DMS53 treated with DMSO at 0.1 percent for 48 hours (cell line): ENCODE measurements at regions not wholly inside any gene's neighbourhood (a gene's known extent, or its start where the extent isn't known, plus 50 kb on each side); places are given as distances from the start of the nearest gene placed in this dataset.
"Not testable (repeated sequence)": the region's sequence is repeated elsewhere in the genome, so short reads cannot be mapped to it uniquely, and the experiment has no call there.

Experiments
- DNase-seq: peaks from one replicate; lab custom pipeline; 2025; ENCODE audit not compliant: unreplicated experiment; lab: John Stamatoyannopoulos, UW

- no peak for DNase-seq
Measured at GRCh38 chr2:114128725-114129124, 238.8 kb downstream of the ACTR3 start.

DNA sequence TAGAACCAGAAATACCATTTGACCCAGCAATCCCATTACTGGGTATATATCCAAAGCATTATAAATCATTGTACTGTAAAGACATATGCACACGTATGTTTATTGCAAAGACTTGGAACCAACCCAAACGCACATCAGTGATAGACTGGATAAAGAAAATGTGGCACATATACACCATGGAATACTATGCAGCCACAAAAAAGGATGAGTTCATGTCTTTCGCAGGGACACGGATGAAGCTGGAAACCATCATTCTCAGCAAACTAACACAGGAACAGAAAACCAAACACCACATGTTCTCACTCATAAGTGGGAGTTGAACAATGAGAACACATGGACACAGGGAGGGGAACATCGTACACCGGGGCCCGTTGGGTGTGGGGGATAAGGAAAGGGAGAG, 242.2 kb downstream of the ACTR3 start:
- DNase-seq = not testable (repeated sequence)

DNA sequence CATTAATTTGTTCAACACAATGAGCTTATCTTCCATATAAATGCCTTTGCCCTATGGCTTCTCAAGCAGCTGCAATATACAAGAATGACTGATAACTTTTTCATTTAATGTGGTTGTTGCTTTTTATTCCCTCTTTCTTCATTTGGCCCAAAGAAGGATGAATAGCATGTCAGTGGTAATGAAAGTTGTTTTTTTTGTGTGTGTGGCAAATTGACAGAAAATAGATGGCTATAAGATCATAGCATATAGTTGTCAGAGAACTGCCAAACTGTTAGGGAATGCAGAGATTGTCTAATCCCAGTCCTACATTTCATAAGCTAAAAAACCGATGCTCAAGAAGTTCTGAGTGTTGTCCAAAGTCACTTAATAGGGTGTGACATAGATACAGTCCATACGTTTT, 244.3 kb downstream of the ACTR3 start:
- no peak for DNase-seq

GRCh38 chr2:114139542-114139941, 249.7 kb downstream of the ACTR3 start:
- no peak for DNase-seq

DNA sequence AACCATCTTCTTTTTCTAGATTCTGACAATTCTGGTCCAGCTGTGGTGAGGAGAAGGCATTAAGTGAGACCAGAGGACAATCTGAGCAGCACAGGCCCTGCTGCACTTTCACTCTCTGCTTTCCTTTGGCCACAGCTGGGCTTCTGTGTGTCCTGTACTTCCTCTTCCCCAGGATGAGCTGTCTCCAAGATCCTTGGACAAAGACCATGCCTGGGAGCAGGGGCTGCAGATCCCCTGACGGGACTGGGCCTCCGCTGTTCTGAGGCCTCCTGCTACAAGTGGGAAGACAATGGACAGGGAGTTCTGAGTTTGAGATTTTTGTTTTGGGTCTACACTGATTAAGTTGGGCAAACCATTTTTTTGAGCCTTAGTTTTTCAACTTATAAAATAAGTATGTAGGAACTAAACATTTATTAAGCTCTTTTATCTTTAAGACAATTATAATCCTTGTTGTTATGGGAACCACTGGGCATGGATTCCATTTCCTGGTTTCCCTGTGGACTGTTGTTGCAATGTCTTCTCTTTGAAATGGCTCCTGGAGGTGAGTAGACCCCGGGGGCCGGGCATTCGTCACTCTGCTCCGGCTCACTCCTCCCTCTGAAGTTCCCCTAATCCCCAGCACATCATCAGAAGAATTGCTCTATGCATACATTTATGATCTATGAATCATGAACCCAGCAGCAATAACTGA, 266.6 kb downstream of the ACTR3 start:
- DNase-seq = no peak

GRCh38 chr2:114157057-114157385, 267.1 kb downstream of the ACTR3 start:
- no peak for DNase-seq

DNA sequence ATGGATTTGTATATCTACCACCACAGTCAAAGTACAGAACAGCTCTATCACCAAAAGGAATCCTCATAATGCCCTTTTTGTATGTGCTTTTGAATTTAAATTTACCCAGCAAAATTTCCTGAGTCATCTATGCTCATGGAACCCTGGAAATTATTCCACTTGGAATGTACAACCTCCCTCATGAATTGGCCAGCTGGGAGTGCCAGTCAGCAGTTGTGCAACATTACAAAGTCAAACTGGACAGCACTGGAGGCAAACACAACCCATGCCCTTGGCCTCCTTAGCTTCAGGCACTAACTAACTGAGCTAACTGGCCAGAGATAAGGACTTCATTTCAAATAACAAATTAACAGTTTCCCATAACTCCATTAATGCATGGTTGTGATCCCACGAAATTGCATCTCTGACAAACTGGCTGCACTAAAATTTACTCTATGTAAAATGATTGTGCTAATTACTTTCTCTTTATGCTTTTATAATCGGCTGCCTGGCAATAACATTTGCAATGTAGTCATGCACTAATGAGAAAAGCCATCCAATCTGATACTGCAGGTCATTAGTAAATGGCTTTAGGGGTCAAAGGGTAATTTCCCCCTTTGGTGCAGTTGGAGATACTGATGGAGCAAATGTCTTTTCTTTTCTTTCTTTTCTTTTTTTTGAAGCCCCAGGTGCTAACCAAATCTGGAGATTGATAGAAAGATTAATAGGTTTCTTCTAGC, 270.5 kb downstream of the ACTR3 start:
- DNase-seq = no peak

DNA sequence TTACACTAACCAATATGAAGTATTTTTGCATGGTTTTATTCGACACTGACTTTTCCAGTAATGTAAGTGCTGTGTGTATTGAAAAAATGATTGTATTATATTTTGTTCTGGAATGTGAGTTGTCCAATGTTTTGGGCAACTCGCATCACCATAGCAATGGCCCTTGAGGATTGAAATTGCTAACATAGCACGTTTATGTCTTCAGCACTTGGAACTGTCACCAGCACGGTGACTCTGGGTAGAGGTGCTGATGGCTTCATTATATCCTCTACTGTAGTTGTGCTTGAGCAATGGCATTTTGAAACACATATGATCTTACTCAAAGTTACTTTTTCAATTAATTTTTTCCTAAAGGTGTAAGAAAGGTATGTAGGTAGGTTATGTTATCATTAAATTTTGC, 271.5 kb downstream of the ACTR3 start:
- no peak for DNase-seq

GRCh38 chr2:114167799-114168198, 274.6 kb upstream of the DPP10 start:
- no peak for DNase-seq

DNA sequence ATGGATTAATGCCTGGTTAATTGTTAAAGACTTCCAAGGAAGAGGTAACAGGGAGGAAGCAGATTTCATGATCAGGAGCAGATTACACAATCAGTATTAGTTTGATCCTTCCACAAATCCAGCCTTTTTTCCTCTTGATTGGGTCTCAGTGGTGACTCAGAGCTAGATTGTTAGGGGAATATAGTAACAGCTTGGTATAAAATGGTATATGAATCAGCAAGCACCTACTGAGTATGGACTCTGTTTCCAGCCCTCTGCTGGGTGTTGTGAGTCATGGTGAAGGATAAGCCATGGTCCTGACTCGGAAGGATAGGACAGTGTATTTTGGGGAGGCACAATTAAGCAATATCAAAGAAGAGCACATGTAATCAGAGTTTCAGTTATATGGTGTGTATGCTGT, 272.4 kb upstream of the DPP10 start:
- no peak for DNase-seq

GRCh38 chr2:114175507-114175906, 266.9 kb upstream of the DPP10 start:
- no peak for DNase-seq

GRCh38 chr2:114185501-114185900, 256.9 kb upstream of the DPP10 start:
- no peak for DNase-seq

DNA sequence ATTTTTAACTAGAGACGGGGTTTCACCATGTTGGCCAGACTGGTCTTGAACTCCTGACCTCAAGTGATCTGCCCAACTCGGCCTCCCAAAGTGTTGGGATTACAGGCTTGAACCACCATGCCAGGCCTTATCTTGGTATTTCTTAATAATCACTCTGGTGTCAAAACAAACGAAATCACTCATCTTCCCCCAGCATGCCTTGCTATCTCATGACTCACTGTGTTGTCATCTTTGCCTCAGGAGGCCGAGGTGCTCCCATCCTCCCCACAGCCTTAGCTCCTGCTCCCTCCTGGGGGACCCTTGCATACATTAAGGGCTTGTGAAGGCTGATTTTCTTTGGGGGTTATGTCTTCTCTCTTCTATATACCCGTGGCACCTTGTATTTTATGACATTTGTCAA, 250.1 kb upstream of the DPP10 start:
- no peak for DNase-seq

DNA sequence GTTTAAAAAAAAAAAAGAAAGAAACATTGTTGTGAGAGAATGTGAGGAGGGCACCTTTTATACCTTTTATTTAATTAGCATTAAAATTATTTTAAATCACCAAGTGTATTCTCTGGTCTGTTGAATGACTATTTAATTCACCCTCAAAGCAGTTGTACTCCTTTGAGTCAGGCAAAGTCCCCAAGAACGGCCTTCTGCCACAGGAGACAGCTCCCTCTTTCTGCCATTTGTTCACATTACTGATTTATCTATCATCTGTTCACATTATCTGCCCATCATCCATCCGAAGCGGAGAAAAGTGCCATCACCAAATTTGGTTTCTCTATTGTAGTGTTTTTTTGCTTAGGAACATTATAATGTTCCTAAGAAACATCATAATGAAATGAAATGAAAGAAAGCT, 240.7 kb upstream of the DPP10 start:
- no peak for DNase-seq

GRCh38 chr2:114203679-114204078, 238.8 kb upstream of the DPP10 start:
- DNase-seq = no peak

DNA sequence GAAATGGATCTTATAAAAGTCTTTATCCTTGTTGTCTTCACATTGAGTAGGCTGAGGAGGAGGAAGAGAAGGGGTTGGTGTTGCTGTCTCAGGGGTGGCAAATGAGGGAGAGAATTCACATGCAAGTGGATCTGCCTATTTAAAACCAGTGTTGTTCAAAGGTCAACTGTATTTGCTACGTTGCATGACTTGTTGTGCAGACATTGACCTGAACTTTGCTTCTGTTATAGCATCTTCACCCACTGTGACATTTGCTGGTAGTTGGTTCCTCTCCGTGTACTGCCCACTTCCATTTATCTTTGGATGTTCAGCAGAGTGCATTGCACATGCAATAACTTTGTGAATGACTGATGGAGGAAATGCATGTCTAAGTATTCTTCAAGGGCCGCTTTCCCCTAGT, 228.6 kb upstream of the DPP10 start:
- DNase-seq = no peak

- no peak for DNase-seq
Measured at GRCh38 chr2:114218383-114218782, 224.1 kb upstream of the DPP10 start.

GRCh38 chr2:114219456-114219855, 223.0 kb upstream of the DPP10 start:
- DNase-seq = no peak

DNA sequence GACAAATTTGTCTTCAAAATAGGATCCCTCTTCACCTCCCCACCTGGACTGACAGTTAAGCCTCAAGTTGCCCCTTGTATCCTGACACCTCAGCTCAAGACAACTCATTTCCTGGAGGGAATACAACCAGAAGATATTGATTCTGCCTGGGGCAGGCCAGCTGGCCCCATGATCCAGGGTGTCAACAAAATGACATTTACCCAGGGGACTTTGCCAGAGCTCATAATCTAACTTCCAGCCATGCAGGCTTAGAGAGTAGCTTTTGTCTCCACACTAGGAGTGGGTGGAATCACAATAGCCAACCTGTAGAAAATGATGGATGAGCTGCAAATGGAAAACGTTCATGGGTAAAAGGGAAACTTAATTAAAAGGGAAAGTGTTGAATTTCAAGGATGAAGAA, 220.1 kb upstream of the DPP10 start:
- no peak for DNase-seq

DNA sequence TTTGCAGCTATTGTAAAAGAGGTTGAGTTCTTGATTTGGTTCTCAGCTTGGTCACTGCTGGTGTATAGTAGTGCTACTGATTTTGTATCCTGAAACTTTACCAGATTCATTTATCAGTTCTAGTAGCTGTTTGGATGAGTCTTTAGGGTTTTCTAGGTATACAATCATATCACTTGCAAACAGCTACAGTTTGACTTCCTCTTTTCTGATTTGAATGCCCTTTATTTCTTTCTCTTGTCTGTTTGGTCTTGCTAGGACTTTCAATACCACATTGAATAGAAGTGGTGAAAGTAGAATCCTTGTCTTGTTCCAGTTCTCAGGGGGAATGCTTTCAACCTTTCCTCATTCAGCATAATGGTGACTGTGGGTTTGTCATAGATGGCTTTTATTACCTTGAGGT, 210.5 kb upstream of the DPP10 start:
- DNase-seq = no peak

DNA sequence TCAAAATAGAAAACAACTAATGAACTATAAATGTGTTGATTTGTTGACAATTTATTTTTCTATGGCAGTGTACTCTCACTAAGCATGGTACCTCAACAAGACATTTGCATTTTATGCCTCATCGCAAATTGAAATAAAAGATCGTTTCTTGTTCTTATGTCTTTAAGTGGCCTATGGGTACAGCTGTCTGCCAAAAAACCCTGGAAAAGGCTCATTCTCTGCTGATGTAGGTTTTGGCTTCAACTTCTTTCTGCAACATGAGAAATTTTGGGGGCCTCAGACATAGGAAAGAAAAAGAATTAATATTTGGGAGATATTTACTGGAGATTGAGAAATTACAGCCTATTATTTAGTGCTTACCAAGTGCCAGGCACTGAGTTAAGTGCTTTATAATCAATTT, 205.1 kb upstream of the DPP10 start:
- no peak for DNase-seq

GRCh38 chr2:114238910-114239559, 203.4 kb upstream of the DPP10 start:
- no peak for DNase-seq

DNA sequence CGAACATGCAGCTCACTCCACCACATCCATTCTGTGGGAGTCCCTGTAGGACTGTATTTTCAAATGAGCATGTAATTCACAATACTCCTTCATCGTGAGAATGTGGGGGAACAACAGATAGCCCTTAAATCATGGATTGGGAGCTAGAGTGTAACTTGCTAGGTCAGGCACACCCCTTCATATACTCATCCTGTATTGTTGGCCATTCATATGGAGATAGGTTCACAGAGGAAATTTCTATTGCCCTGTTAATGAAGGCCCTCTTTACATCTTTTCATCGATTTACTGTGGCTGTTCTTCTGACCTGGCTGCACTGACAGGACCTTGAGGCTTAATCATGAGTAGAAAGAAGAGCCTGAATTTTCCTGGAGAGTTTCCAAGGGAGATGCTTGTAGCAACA, 193.8 kb upstream of the DPP10 start:
- no peak for DNase-seq
